Kidney glomerular epithelial cell (primary cell): ENCODE measurements at regions not wholly inside any gene's neighbourhood (a gene's known extent, or its start where the extent isn't known, plus 50 kb on each side); places are given as distances from the start of the nearest gene placed in this dataset.
A peak's percentile ranks its signal among the peaks of the same experiment; 100 is the strongest.
"Not testable (repeated sequence)": the region's sequence is repeated elsewhere in the genome, so short reads cannot be mapped to it uniquely, and the experiment has no call there.

Source experiments
- DNase-seq: peaks from one replicate; lab custom pipeline; 2025; lab: John Stamatoyannopoulos, UW

DNA sequence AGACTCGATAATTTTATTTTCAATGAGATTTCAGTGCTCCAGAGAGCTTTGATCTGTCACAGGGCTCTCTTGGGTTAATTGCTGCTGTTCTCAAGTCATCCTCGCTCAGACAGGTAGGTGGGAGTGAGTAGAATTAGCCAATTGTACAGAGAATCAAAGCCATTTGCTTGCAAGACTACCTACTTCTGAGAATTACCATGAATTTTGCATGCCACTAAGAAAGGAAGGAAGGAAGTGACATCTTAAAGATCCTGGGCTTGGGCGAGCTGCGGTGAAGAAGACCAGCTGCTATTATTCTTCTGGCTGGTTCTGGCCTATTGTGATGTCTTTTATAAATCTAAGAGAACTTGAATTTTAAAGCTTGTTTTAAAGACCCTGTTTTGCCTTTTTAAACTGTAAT is 154.1 kb upstream of the LPP start:
- no peak for DNase-seq

DNA sequence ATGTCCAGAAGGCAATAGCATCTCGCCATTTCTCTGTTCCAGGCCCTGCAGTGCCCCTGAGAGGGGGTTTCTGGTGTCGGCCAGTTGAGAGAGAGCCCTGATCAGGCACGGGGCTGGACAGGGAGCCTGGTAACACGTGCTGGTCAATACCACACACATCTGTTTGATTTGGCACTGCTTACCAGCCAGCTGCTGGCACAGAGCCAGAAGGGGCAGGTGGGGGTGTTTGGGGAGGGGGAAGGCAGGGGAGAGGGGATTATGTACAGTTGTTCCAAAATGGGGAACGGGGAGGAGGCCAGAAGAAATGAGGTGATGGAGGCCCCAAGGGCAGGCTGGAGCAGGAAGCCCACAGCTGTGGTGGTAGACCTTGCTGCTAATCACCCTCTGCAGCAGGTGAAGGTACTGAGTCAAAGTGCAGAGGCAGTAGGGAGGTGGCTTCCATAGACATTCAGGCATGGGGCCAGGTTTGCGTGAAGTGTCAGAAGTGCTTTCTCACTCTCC is 153.5 kb upstream of the LPP start:
- no peak for DNase-seq

DNA sequence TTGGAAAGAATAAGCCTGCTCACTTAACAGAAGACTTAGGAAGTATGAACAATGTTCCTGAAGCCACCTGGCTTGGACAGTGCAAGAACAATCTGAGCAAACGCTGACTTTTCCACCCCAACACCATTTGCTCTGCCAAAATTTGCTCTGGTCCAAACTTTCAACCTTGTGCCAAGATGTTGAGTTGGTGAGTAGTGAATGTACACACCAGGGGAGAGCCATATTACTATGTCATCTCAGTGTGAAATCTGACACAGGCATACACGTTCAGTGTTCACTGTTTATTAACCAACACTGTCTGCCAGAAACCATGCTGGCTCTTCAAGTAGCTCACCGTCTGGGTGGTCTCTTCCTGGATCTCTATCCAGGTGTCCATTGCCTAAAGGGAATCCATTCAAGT is 152.9 kb upstream of the LPP start:
- DNase-seq: no peak

DNA sequence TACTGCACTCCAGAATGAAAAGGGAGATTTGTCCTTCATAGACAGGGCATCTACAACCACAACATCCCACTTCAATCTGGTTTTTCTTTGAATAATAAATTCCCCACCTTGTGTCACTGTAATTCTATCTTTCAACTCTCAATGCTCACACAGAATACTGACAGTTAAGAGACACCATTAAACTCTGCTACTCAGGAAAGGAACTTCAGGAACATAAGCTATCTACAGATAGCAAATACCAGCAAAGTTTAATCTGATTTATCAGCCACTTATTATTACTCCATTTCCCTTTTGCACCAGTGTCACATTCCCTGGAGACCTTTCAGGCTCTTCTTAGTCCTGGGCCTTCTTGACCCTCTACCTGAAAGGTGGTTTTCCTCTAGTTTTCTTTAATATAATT is 152.0 kb upstream of the LPP start:
- no peak for DNase-seq

DNA sequence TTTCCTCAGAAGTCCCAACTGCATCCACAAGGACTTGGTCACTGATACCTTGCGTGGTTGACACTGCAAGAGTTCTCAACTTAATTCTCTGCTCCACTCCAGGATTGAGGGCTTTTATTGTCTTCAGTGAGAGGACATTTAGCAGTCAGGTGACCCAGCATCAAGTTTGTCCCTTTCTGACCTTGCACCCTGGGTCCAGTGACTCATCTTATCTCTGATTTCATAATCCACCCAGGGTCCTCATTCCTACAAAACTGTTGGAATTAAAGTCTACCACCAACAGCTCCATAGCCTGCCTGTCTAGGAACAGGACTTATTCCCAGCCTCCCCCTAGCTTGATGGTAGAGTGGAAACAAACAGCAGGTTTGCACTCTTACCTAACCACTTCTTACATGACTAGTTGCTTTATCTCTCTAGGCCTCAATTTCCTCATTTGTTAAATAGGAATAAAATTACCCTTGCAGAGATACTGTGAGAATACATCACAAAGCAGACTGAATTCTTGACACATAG is 151.3 kb upstream of the LPP start:
- no peak for DNase-seq

DNA sequence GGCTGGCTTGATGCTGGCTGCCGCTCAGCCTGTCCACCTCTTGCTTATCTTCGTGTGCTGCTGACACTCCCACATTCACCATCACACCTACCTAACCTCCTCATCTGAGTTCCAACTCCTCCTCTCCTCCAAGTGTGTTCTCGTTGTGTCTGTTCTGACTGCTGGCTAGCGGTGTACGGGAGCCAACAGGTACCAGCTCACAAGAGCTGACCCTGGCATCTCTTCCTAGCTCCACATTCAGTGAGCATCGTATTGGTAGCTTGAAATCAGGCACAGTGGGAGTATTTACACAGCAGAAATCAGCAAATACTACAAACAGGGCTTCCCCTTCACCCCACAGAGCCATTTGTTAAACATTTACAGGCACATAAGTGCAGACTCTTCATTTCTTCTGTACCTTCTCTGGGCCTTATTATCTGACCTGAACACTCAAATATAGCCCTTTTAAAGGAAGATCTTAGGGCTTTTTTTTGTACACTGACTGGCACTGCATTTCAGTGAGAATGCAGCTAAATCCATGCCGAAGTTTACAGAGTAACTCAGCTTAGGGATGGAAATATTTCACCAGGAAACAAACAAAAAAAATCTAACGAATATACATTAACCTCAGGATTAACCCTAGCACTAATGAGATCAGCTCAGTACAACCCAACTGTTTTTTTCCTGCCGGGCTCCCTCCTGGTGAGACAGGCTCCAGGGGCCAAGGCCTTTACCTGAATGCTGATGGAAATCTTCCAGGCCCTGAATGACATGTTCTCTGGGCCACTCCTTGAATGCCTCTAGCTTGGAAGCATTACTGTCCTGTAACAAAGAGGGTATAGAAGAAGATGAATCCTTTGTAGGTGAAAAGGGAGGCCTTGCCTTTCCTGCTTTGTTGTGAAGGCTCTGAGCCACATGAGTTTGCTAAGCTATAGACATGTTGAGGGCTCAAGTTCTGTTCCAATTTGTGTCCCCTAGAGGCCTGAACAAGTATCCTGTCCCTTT is 150.5 kb upstream of the LPP start:
- peak; percentile 67 for DNase-seq

DNA sequence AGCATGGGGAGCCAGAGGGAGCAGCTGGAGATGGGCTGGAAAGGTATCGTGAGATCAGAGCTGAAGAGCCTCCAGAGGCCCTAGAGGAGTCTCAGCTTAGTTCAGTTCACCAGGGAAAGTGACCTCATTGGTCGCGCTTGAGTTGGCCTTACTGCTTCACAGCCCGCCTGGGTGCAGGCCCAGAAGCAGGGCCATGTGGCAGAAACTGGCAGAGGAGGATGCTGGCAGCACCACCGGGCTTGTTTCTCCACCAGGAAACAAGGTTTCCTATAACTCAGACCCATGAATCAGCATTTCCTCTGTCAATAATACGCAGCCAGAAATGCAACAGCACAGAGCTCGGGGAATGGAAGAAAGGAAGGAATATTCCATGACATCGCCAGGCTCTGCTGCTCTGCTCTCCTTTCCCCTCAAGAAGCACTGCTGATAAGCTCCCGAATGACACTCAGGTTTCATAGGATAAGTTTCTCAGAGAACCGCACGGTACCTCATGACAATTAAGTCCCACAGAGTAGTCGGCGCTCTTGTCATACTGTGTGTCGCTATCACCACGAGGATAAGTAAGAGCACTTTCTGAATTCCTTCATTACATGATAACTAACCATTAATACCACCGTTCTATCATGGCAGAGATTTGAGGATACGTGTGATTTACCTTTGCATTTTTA is 147.1 kb upstream of the LPP start:
- DNase-seq: peak; percentile 64

DNA sequence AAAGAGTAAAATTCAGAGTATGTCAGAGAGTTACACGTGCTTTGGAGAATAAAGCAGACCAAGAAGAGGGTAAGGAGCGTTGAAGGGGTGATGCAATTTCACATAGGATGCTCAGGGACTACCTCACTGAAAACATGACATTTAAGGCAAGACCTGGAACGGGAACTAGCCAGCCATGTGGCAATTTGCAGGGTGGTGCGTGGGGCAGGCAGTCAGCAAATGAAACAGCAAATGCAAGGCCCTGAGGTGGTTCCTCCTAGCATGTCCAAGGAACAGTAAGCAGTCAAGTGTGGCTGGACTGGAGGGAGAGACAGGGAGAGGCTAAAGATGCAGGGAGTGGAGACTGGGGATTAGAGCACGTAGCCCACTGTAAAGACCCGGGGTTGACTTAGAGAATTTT is 146.1 kb upstream of the LPP start:
- no peak for DNase-seq

DNA sequence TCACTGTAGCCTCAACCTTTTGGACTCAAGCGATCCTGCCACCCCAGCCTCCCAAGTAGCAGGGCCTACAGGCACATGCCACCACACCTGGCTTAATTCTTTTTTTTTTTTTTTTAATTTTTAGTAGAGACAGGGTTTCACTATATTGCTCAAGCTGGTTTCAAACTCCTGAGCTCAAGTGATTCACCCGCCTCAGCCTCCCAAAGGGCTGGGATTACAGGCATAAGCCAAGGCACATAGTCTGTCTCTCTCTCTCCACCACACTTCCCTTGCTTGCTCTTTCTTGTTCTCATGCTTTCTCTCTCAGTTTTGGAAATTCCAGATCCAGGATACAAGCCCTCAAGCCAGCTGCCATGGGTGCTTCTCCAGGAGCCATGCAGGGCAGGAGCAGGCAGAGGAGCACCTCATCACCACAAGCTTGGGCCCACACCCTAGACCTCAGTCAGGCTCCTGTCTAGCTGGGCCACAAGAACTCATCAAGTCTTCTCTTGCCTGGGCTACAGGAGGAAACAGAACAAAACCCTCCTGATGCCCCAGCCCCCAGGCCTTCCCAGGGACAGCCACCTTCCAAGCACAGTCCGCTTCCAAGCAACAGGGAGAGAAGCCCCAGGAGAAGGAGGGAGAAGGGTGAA is 145.3 kb upstream of the LPP start:
- DNase-seq: no peak

DNA sequence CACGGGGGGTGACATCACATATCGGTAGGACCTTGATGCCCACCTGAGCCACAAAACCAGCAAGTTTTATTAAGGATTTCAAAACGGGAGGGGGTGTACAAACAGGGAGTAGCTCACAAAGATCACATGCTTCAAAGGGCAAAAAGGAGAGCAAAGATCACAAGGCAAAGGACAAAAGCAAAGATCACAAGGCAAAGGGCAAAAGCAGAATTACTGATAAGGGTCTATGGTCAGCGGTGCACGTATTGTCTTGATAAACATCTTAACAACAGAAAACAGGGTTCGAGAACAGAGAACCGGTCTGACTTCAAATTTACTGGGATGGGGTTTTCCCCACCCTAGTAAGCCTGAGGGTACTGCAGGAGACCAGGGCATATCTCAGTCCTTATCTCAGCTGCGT is 143.5 kb upstream of the LPP start:
- no peak for DNase-seq

DNA sequence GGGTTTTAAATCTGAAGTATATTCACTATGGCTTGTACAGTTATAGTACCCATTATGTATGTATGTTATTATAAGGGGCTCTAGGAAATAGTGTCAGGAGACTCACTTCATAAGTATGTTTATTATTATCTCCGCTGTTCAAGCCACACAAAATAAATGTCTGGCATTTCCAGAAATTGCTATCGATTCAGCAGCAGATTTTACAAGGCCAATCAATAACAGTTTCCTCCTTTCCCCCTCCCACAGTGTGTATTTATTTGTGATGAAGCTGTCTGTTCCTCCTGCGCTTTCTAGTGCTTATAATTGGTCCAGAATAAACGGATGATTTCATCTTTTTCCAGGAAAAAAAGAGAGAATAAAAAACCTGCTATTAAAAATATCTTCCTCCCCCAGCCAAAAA is 134.2 kb upstream of the LPP start:
- DNase-seq: no peak

DNA sequence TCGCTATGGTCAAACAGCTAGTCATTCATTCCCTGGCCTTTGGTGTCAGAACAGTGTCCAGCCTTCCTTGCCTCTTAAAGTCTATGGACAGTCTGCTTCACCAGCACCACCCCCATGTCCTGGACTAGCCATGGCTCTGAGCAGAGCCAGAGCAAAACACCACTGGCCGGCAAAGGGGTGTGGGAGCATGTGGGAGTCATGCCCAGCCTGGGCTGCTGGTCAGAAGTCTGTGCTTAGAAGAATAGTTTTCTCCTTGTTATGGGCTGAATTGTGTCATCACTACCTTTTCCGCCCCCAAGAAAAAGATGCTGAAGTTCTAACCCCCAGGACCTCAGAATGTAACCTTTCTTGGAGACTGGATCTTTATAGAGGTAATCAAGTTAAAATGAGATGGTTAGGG is 132.9 kb upstream of the LPP start:
- DNase-seq: no peak

DNA sequence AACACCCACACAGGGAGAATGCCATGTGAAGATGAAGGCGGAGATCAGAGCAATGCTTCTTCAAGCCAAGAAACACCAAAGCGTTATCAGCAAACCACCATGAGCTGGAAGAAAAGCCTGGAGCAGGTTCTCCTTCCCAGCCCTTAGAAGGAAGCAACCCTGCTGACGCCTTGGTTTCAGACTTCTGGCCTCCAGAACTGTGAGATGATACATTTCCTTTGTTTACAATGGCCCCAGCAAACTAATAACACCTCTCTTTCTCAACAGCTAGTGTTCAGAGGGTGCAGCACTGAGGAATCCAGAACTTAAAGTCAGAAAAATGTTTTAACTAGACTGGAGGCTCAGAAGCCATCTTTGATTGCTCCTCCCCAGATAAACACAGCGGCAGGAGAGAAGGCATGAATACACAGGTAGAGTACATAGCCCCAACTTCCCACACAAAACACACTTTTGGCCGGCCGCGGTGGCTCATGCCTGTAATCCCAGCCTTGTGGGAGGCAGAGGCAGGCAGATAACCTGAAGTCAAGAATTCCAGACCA is 132.4 kb upstream of the LPP start:
- DNase-seq: no peak

DNA sequence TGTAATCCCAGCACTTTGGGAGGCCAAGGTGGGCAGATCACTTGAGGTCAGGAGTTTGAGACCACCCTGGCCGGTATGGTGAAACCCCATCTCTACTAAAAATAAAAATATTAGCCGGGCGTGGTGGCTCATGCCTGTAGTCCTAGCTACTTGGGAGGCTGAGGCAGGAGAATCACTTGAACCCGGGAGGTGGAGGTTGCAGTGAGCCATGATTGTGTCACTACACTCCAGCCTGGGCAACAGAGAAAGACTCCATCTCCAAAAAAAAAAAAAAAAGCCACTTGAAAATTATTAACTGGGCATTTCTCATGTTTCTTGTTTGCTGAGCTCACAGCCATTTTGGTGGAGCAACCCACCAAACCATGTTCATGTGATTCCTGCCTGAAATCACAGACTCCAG is 131.1 kb upstream of the LPP start:
- DNase-seq: not testable (repeated sequence)

DNA sequence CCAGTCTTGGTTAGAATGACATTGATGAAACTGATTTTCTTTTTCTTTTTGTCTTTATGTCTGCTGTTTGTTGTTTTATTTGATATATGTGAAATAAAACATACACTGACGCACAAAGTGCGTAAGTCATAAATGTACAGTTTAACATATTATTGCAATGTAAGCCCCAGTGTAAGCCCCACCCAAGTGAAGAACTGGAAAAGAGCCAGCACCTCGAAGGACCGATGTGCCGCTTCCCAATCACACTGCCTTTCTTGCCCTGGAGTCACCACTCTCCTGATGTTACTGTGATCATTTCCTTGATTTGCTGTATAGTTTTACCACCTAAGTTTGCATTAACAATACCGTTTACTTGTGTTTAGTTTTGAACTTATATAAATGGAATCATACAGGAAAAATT is 128.4 kb upstream of the LPP start:
- DNase-seq: no peak

DNA sequence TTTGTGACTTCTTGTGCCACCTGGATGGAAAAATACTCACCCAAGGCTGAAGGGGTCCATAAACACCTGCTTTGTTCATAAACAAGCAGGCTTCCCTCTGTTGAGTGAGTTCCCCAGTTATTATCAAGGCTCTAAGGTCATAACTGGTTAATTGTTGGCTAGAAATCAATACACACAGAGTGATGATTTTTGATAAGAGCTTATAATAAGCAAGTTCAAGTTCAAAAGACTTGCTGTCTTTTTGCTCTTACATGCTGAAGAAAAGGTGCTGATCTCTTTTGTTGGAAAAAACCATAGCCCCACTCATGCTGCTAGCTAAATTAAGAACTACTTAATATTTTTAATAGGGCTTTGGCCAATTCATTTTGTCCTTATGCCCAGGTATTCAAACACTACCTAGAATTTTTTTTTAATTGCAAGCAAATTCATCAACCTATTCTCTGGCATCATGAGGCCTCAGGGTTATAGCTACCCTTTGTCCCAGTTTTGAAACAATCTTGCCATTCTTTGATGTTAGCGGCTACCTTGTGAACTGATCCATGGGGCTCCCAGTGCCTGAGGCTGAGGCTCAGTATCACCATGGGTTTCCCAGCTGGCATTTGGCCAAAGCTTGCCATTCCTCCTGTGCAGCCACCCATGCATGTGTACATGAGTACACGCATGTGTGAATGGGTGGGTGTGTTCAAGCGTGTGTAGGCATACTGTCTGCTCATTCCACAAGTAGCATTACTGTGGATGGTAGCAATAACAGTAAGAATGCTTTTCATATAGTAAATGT is 127.6 kb upstream of the LPP start:
- peak; percentile 92 for DNase-seq

DNA sequence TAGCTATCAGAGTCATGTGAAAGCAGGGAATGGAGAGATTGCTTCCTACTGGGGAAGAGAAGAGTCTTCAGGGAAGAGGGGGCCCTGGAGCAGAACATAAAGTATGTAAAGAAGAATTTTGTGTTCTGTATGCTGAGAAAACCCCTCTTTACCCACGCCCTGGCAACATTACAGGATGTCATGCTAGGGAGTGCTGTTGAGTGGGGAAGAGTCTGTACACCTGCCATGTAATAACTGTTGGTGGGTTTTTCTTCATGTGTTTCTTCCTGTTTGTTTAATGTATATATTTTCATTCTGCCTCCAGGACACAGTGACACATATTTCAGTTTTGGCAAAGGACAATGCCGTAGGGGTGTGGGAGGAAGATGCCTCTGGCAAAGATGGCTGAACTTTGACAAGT is 122.8 kb upstream of the LPP start:
- DNase-seq: no peak

DNA sequence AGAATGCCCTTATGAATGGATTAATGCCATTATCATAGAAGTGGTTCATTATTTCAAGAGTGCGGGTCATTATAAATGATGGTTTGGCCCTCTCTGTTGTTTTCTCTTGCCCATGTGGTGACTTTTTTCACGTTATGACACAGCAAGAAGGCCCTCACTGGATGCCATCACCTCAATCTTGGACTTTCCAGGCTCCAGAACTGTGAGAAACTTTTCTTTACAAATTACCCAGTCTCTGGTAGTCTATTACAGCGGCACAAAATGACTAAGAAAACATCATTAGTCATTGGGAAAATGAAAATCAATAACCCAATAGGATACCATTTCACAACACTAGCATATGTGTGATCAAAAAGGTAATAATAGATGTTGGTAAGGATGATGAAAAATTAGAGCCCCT is 119.0 kb upstream of the LPP start:
- DNase-seq: no peak

DNA sequence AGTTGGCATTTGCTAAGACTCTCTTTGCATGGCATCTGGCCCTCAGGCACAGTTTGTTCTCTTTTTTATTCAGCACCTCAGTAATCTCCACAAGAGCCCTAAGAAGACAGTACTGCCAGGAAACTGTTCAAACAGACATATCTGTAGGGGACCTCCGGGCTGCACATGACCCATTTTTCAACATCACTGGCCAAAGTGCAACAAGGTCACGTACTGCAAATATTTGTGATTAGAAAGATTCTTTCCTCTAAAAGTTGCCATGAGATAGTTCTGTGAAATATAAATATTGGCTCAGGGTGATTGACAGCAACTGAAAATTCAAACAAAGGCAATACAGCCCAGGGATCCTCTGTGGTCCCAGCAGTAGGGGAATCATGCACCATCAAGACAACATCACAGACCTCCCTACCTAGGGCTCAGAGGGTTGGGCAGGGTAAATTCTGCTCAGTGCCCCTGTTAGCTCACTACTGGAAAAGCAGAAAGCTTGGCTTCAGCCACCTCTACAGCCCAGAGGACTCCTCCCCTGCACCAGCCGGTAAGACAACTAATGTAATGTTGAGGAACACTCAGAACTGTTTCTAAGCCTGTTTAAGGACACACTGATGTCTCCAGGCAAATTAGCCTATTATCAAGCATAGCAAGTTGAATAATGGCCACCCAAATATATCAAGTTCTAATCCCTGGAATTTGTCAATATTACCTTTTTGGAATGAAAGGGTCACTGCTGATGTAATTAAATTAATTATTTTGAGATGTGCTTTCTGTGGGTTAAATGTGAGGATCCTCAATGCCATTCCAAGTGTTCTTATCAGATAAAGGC is 117.4 kb upstream of the LPP start:
- no peak for DNase-seq

DNA sequence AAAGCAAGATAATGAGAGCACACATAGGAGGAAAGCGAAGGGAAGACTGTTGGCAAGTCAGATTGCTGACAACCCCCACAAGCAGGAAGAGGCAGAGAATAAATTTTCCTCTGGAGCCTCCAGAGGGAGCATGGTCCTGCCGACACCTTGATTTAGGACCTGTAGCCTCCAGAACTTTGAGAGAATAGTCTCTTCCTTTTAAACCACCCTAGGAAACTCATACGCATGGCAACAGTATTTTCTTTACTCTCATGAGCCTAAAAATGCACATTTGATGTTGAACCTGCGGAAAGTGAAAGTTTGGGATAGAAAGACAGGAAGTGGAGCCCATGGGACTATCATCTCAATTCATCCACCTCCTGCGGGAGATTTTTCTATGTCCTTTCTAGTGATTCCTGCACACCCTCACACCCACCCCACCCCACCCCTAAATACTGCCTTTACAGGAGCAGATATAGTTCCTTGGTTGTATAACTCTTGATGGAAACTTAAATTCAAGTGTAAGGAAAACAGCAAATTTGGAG is 116.7 kb upstream of the LPP start:
- peak; percentile 38 for DNase-seq
